GM12874 (cell line): ENCODE measurements at regions not wholly inside any gene's neighbourhood (a gene's known extent, or its start where the extent isn't known, plus 50 kb on each side); places are given as distances from the start of the nearest gene placed in this dataset.

Experiments
- CTCF ChIP-seq: IDR thresholded peaks from 2 replicates; pipeline ENCODE4 v1.5.1; 2011; ENCODE audit warnings: low read depth, mild to moderate bottlenecking, control low read depth, low read length, moderate library complexity; ENCODE audit not compliant: insufficient read depth

GRCh38 chr12:63423839-63424238 lies 244.5 kb downstream of the DPY19L2 start:
- TF ChIP-seq CTCF, result no peak

- peak; percentile 66 for TF ChIP-seq CTCF
Observed at GRCh38 chr12:63420206-63420644, 248.1 kb downstream of the DPY19L2 start.

GRCh38 chr12:63419154-63419553 lies 249.1 kb downstream of the DPY19L2 start:
- TF ChIP-seq CTCF, result no peak

- no peak for TF ChIP-seq CTCF
Observed at GRCh38 chr12:63416788-63417187, 251.5 kb downstream of the DPY19L2 start.

GRCh38 chr12:63415357-63415756 lies 252.9 kb downstream of the DPY19L2 start:
- no peak for TF ChIP-seq CTCF

GRCh38 chr12:63410197-63410596 lies 258.1 kb downstream of the DPY19L2 start:
- no peak for TF ChIP-seq CTCF

- no peak for TF ChIP-seq CTCF
Observed at GRCh38 chr12:63406781-63407180, 255.8 kb upstream of the AVPR1A start.

GRCh38 chr12:63404611-63405010 lies 253.6 kb upstream of the AVPR1A start:
- TF ChIP-seq CTCF, result no peak
